GM19455 (cell line): ENCODE measurements at regions not wholly inside any gene's neighbourhood (a gene's known extent, or its start where the extent isn't known, plus 50 kb on each side); places are given as distances from the start of the nearest gene placed in this dataset.

Source experiments
- ATAC-seq: cut with Tn5 transposase; IDR thresholded peaks from one replicate; pipeline ENCODE4 v1.9.1; 2021; ENCODE audit not compliant: unreplicated experiment

DNA sequence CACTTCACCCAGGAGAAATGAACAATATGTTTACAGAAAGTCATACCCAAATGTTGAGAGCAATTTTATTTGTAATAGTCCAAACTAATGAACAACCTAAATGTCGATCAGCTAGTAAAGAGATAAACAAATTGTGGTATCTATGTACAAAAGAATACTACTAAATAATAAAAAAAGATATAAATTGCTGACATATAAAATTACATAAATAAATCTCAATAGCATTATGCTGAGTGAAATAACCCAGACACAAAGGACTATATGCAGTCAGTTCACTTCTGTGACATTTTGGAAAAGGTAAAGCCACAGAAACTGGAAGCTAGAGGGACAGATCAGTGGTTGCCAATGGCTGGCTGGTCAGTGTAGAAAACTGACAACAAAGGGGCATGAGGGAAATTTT, 346.0 kb upstream of the PCDH20 start:
- no peak for ATAC-seq

DNA sequence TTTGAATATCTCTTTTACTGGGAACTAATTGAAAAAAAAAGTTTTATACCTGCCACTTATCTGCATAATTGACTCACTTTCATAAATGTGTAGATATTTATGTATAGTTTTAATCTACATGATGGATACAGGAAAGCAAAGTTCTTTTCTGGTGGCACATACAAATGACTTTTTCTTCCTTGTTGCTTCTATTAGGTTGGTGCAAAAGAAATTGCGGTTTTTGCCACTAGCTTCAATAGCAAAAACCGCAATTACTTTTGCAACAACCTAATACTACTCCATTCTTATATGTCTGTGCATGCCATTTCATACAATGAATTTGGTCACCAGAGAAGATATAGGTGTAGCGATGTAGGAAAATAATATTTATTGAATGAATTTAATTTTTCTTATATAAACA, 344.5 kb upstream of the PCDH20 start:
- ATAC-seq: no peak

DNA sequence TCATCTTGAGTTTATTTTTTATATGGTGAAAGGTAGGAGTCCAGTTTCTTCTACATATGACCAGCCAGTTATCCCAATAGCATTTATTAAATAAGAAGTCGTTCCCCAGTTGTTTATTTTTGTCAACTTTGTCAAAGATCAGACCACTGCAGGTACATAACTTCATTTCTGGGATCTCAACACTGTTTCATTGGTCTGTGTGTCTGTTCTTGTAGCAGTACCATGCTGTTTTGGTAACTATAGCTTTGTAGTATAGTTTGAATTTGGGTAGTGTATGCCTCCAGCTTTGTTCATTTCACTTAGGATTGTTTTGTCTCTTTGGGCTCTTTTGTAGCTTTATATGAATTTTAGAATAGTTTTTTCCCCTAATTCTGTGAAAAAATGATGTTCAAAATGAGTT, 340.4 kb upstream of the PCDH20 start:
- ATAC-seq: no peak

DNA sequence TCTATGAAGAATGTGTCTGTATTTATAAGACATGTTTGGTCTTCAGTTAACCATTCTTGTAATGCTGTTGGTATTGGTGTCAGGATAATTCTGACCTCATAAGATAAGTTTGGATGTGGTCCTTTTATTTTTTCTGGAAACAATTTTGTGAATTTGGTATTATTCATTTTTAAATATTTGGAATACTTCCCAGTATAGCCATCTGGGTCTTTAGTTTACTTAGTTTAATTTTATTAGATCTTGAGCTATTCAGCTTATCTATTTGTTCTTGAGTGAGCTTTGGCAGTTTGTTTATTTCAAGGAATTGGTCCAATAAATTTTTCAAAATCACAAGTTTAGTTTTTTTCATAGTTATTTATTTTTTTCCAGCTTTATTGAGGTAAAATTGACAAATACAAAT, 335.4 kb upstream of the PCDH20 start:
- no peak for ATAC-seq

DNA sequence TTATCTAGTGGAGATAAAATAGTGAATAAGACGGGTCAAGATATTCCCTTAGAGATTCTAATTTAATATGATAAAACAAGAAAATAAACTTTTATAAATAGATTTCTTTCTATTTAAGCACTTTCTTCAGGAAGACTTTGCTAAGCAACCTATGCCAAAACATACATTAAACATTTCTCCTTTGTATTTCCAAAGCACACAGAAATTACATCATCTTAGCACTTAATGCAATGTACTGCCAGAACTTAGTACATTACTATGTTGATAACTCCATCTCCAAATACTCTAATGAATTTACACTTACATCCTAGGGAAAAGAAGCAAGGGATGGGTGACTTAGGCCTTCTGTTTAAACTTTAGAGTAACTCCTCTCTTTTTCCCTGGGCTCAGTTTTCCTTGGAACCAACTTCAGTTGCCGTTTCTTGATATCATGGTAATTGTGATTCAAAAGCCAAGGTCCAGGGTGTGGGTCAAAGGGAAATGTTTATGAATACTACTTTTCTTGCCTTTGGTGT, 322.6 kb upstream of the PCDH20 start:
- ATAC-seq: no peak

DNA sequence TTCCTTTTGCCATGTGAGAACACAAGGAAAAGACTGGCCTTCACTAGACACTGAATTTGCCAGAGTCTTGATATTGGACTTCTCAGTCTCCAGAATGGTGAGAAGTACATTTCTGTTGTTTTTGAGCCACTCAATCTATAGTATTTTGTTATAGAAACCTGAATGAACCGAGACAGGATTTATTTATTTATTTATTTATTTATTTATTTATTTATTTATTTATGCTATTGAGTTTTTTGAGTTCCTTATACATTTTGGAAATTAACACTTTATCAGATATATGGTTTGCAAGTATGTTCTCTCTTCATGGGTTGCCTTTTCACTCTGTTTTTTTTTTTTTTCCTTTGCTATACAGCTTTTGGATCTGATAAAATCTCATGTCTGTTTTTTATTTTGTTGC, 319.0 kb upstream of the PCDH20 start:
- no peak for ATAC-seq

DNA sequence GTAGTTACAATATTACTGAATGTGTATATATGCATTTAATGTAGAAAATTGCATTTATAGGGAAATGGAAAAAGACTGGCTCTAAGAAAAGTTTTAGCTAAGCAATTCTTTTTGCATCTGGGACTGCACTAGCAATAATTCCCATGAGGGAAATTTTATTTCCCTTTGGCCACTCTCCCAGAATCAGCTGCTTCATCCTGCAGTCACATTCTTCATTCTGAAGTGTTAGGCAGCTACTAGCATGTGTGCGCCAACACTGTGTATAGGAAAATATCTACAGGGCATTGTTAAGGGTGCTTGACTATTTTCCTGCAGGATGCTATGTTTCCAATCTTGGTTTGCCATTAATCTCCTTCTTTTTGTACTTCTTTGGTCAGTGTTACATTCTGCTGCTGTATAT, 312.8 kb upstream of the PCDH20 start:
- ATAC-seq: no peak

DNA sequence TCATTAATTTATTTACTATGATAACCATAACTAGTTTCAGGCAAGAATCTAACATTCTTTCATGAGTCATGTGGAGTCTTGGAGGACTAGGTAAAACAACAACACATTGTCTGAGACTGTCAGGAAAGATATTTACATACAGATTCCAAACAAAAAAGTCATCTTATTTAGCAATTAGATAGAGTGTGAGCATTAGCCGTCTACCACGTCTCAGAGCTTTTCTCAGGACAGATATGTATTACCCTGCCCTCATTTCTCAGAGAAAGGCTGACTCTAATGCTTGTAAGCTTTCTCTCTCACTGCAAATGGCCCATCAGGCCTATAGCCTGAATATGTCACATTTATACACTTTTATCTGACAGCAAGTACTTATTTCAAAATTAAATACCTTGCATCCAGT, 312.1 kb upstream of the PCDH20 start:
- no peak for ATAC-seq

DNA sequence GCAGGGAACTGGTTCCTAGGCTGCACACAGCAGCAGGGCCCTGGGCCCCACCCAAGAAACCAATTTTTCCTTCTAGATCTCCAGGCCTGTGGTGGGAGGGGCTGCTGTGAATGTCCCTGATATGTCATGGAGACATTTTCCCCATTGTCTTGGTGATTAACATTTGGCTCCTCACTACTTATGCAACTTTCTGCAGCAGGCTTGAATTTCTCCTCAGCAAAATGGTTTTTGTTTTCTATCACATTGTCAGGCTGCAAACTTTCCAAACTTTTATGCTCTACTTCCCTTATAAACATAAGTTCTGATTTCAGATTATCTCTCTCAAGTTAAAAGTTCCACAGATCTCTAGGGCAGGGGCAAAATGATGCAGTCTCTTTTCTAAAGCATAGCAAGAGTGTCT, 310.2 kb upstream of the PCDH20 start:
- ATAC-seq: no peak

DNA sequence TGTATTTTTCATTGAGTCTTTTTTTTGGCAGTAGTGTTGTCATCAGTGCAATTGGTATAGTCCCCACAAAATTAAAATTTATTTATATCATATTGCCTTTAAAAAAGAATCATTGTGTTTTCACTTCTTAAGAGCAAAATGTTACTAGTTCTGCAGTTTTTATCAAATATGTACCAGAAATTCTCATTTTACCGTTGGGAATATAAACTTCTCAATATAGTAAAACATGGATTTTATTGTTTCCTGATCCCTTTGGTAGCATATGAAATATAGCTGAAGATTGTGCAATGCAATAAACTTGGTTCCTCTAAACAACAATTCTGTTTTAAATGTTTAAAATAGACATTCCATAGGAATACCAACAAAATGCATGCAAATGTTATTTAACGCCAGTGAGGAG, 306.5 kb upstream of the PCDH20 start:
- ATAC-seq: no peak

DNA sequence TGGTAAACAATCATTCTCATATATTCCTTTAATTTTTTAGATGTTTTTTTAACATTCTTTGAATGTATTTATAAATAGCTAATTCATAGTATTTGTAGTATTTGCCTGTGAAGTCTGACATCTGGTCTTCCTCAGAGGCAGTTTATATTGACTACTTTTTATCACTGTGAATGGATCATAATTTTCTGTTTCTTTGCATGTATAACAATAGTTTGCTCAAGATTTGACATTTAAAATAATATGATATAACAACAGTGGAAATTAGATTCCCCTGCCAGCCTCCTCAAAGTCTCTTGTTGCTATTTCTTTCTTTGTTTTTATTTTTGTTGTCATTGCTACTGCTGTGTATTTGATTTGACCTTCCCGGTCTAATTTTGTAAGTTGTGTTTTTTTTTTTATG, 297.0 kb upstream of the PCDH20 start:
- ATAC-seq: no peak

DNA sequence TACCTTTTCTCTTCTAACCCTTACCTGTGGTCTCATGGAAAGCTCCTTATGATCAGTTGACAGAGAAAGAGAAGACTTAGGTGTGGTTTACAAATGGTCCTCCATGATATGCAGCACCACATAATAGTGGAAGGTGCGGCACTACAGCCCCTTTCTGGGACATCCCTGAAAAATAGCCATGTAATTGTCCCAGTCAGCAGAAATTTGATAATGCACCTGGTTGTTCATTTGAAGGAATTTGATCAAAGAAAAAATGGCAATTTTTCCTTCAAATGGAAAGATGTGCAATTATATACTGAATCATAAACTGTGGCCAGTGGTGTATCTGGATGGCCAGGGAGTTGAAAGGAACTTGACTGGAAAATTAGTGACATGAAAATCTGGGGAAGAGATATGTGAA, 293.6 kb upstream of the PCDH20 start:
- ATAC-seq: no peak

DNA sequence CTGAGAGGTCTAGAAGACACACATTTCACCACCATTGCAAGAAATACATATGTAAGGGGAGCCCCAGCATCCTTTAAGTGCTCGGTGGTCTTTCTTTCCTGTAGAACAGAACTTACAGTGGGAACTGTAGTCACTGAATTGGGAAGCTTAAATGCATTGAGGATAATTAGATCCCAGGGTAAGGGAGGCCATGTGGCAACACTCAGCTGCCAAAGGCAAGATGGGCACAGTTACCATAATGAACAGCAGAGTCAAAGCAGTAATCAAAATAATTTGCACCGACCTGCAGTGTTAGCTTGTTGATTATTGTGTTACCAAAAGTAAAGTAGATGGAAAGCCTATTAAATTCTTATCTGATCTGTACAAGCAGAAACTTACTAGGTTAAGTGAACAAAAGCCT, 291.2 kb upstream of the PCDH20 start:
- ATAC-seq: no peak

DNA sequence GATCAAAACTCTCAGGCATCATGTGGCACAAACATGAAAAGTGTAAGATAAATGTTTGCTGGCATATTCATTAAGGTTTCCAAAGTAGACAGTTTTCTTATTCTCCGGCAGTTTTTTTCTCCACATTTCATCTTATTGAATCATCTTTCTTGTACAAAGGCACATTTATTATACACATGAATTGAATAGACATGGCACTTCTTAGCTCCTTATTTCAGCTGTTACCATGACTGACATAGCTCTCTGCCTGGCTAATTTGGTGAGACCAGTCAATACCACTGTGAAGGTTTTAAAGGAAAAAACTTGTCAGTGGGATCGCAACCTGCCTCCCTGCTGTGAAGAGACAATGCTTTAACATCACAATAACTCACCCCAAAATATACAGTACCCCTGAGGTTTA, 285.0 kb upstream of the PCDH20 start:
- no peak for ATAC-seq

DNA sequence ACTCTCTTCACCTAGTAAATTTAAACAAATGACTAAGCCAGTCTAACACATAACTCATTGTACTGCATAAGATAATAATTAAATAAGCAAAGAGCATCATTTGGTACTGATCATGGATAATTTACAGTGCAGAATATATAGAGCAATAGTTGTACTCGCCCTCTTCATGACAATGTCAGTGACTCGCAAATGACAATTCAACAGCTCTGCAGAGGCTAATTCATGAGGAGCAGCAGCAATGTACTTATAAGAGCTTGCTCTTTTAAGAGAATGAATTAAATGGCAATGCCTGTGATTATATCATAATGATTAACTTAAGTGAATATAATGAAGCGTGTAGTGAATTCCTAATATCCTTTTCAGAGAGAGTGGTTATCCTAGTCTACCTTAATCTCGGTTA, 284.5 kb upstream of the PCDH20 start:
- no peak for ATAC-seq

DNA sequence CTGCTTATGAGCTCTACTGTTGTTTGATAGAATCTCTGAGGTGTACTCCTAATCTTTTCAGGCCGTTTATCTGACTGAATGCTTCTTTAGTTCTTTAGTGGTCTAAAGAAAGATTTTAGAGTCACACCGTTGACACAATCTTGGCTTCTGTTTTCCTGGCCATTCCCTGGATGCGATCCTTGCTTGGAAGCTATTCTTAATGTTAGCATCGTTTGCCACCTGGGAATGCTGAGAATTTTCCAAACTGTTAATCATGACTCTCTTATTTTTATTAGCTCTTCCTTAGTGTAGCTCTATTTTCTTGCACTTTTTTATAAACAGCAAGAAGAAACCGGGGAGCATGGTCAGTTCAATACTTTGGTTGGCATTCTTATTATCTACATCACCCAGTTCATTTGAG, 281.0 kb upstream of the PCDH20 start:
- ATAC-seq: no peak

DNA sequence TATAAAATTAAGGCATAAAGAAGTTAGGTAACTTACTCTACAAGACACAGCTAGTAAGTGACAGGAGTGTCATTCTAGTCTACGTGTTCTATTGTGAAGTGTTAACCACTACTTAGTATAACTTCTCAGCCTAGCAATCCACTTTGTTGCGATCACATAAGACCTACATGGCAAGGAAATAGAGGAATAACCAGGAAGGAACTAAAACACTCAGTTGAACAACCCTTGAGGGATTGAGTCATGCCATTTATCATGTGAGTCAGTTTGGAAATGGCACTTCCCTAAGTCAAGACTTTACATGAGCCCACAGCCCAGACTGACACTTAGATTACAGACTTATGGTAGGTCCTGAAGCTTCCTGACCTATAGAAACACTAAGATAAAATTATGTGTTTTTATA, 279.5 kb upstream of the PCDH20 start:
- ATAC-seq: no peak

DNA sequence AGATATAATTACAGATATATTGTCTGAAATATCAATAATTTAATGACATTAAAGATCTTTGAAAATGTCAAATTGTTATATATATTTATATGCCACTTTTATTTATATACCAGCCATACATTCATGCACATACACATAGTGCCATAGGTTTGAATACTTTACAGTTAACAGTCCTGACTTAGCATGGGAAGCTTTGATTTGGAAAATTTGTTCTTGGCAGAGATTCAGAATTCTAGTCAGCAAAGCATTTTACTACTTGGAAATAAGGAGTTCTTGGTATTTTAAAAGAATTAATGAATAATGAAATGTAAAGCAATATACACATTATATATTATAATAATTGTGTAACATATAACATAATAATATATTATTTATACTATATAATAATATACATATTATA, 277.0 kb upstream of the PCDH20 start:
- no peak for ATAC-seq

DNA sequence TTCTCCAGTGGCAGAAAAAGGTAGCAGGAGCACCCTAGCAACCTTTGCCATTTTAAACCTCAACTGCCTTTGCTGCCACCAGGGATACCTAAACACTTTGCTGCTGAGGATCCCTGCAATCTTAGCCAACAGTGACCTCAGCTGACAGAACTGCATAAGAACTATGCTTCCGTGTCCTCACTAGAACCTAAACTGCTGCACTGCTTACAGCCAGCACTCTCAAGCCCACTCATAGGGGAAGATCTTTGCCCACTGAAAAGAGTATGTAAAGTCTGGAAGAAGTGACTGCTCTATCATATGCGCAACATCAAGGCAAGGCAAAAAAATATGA, 270.0 kb upstream of the PCDH20 start:
- ATAC-seq: no peak

DNA sequence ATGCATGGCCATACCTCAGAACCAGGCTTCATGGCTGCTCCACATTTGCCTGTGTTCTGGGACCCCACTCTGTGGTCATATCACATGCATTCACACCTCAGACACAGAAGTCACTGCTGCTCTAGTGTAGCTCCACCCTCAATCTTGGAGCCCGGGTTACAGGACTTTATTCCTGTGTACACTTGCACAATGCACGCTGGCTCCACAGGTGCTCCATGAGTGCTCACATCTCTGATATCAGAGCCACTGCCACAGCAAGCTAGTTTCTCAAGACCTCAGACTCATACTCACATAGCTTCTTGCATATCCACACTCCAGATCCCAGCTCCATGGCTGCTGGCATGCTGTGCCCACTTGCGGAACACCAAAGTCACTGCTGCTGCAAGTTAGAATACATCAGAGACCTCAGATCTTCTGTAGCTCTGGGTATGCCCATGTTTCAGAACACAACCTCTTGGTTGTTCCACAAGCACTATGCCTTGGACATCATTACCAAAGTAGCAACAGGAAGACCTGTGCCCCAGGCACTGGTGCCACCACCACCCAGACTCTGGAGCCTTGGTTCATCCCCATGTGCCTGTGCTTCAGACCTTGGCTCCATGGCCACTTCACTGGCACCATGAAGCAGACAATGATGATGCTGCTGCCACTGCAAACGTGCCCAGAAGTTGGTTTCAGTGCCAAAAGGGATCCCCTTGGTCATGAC, 269.5 kb upstream of the PCDH20 start:
- ATAC-seq: no peak

DNA sequence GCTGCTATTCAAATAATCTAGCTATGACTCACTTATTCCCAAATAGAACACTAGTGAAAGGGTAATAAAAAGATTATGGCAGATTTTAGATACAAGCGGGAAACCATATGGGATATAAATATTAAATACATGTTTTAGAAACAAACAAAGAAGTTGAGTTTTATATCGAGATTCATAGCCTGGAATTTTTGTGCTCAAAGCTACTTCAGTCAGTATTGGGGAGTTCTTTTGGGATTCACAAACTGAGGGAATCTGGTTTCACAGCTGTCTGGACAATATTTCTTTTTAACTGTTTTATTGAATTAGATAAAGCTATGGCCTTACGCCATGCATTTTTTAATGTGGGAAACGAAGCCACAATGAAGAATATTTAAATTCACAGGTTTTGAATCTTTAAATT, 257.1 kb upstream of the PCDH20 start:
- ATAC-seq: no peak

DNA sequence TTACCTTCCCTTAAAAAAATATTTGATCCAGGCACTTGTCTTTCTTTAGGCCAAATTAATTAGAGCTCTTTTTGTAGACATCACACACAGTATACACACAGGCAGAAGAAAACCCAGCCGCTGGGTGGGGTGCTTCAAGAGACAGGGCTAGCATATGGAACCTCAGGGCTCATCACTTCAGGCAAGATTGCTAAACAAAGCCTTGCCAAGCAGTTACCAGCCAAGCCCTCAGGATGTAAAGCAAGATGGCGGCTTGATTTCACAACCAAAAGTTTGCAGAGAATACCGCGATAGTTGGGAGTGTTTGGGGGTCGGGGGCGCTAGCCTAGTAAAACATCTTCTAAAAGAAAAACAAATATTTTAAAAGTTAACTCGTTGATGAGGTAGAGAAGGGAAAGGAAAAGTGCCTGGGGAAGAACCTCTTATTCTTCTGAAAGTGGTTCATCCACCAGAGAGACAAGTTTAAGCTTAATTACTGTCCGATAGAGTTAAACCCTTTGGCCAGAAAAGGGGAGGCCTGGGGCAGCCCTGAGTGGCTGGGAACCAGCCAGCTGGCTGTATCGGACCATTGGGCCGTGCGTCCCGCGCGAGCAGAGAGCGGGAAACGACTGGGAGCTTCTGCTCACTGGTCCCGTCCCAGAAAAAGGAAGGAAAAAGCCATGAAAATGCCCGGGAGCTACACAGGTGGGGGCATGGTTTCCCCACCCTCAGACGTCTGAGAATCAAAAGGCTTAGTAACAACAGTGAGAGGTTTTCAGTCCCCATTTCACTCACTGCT, 254.9 kb upstream of the PCDH20 start:
- ATAC-seq: no peak
